ENCODE measurements at regions not wholly inside any gene's neighbourhood (a gene's known extent, or its start where the extent isn't known, plus 50 kb on each side); places are given as distances from the start of the nearest gene placed in this dataset.

GRCh38 chr15:77811270-77811669 is 178.6 kb upstream of the LINGO1 start:
- no peak overlapping the region for H3K4me3 ChIP-seq (ENCODE audit: control extremely low read depth in 1 of 5, extremely low read depth in 1 of 5, insufficient read depth in 1 of 5, low read depth in 2 of 5, low read length in 4 of 5)
- ChIA-PET CTCF (no interaction called here), POLR2A (no interaction called here)
- H3K27ac Mint-ChIP-seq, result no peak overlapping the region
- no peak overlapping the region for H3K4me2 ChIP-seq (replicated peaks; ENCODE audit: low read depth, low read length, poor library complexity, severe bottlenecking)
- no peak for DNase-seq
- H3K4me3 Mint-ChIP-seq, result no peak overlapping the region
- H3K9me3 Mint-ChIP-seq (ENCODE audit: insufficient read depth), result no peaks in the 10 kb centered on the region
- no peaks in the 10 kb centered on the region for H3K4me1 Mint-ChIP-seq
- H3K36me3 ChIP-seq (replicated peaks in 1 of 2; ENCODE audit: control extremely low read depth in 1 of 2, control insufficient read depth in 1 of 2, extremely low read depth in 1 of 2, insufficient read depth in 2 of 2, low read length in 1 of 2), result no peaks in the 10 kb centered on the region
- no peak overlapping the region for H3K9ac ChIP-seq (ENCODE audit: low read length)
- no peak for ATAC-seq (ENCODE audit: low read depth)
- H3K9me3 ChIP-seq (ENCODE audit: control extremely low read depth in 1 of 3, control insufficient read depth in 2 of 3, insufficient read depth in 1 of 3, low read length in 2 of 3), result no peaks in the 10 kb centered on the region
- no peak overlapping the region for H3K27ac ChIP-seq (ENCODE audit: low read length in 2 of 2)
- H2AFZ ChIP-seq (ENCODE audit: insufficient read depth, low read depth, low read length, poor library complexity, severe bottlenecking), result no peak overlapping the region
- peaks cover 0 to 7% (median 0%) of the 10 kb centered on the region in 4 experiments for H3K27me3 ChIP-seq (replicated peaks in 1 of 4; ENCODE audit: control extremely low read depth in 1 of 4, control insufficient read depth in 3 of 4, insufficient read depth in 4 of 4, low read length in 3 of 4)
- TF ChIP-seq EZH2 (IDR thresholded peaks at IDR 0.05; ENCODE audit: borderline replicate concordance, insufficient read depth, low read depth, low read length, poor library complexity, severe bottlenecking) (no peak), CTCF (IDR thresholded peaks at IDR 0.05) (no peak)
- H3K27me3 Mint-ChIP-seq, result peaks cover 30% of the 10 kb centered on the region
- H3K79me2 ChIP-seq (ENCODE audit: control insufficient read depth, insufficient read depth, low read length), result no peaks in the 10 kb centered on the region
- WGBS (ENCODE audit: insufficient coverage), result 80% methylated on average over 1 of the region's 5 CpGs
- H4K20me1 ChIP-seq (ENCODE audit: control insufficient read depth, insufficient read depth, low read length, poor library complexity, severe bottlenecking), result no peaks in the 10 kb centered on the region
- intact Hi-C loops (cut with micrococcal nuclease), result no loop called here
- no peaks in the 10 kb centered on the region for H3K4me1 ChIP-seq (ENCODE audit: control insufficient read depth in 2 of 2, insufficient read depth in 2 of 2, low read length in 2 of 2)

GRCh38 chr15:77810130-77810571 is 177.4 kb upstream of the LINGO1 start:
- DNase-seq, result no peak
- ATAC-seq (ENCODE audit: low read depth), result no peak
- Histone ChIP-seq H3K9me3 (ENCODE audit: control extremely low read depth in 1 of 3, control insufficient read depth in 2 of 3, insufficient read depth in 1 of 3, low read length in 2 of 3) (no peaks in the 10 kb centered on the region), H3K27me3 (replicated peaks in 1 of 4; ENCODE audit: control extremely low read depth in 1 of 4, control insufficient read depth in 3 of 4, insufficient read depth in 4 of 4, low read length in 3 of 4) (peaks cover 0 to under 1% (median 0%) of the 10 kb centered on the region in 4 experiments), H3K4me3 (ENCODE audit: control extremely low read depth in 1 of 5, extremely low read depth in 1 of 5, insufficient read depth in 1 of 5, low read depth in 2 of 5, low read length in 4 of 5) (no peak overlapping the region), H3K4me1 (ENCODE audit: control insufficient read depth in 2 of 2, insufficient read depth in 2 of 2, low read length in 2 of 2) (no peaks in the 10 kb centered on the region), H3K4me2 (replicated peaks; ENCODE audit: low read depth, low read length, poor library complexity, severe bottlenecking) (no peak overlapping the region), H4K20me1 (ENCODE audit: control insufficient read depth, insufficient read depth, low read length, poor library complexity, severe bottlenecking) (no peaks in the 10 kb centered on the region), H3K27ac (ENCODE audit: low read length in 2 of 2) (no peak overlapping the region), H3K9ac (ENCODE audit: low read length) (no peak overlapping the region), H3K36me3 (replicated peaks in 1 of 2; ENCODE audit: control extremely low read depth in 1 of 2, control insufficient read depth in 1 of 2, extremely low read depth in 1 of 2, insufficient read depth in 2 of 2, low read length in 1 of 2) (no peaks in the 10 kb centered on the region), H2AFZ (ENCODE audit: insufficient read depth, low read depth, low read length, poor library complexity, severe bottlenecking) (no peak overlapping the region), H3K79me2 (ENCODE audit: control insufficient read depth, insufficient read depth, low read length) (no peaks in the 10 kb centered on the region)
- ChIA-PET CTCF (no interaction called here), POLR2A (no interaction called here)
- H3K27ac Mint-ChIP-seq, result no peak overlapping the region
- H3K4me3 Mint-ChIP-seq, result no peak overlapping the region
- H3K9me3 Mint-ChIP-seq (ENCODE audit: insufficient read depth), result no peaks in the 10 kb centered on the region
- 86% methylated on average over 4 of the region's 6 CpGs for WGBS (ENCODE audit: insufficient coverage)
- intact Hi-C loops (cut with micrococcal nuclease), result no loop called here
- TF ChIP-seq CTCF (IDR thresholded peaks at IDR 0.05) (no peak), EZH2 (IDR thresholded peaks at IDR 0.05; ENCODE audit: borderline replicate concordance, insufficient read depth, low read depth, low read length, poor library complexity, severe bottlenecking) (no peak)
- no peaks in the 10 kb centered on the region for H3K4me1 Mint-ChIP-seq
- peaks cover 22% of the 10 kb centered on the region for H3K27me3 Mint-ChIP-seq

Data from B cell (primary cell).